ENCODE measurements at regions not wholly inside any gene's neighbourhood (a gene's known extent, or its start where the extent isn't known, plus 50 kb on each side); places are given as distances from the start of the nearest gene placed in this dataset.
"Not testable (repeated sequence)": the region's sequence is repeated elsewhere in the genome, so short reads cannot be mapped to it uniquely, and the experiment has no call there.

DNA sequence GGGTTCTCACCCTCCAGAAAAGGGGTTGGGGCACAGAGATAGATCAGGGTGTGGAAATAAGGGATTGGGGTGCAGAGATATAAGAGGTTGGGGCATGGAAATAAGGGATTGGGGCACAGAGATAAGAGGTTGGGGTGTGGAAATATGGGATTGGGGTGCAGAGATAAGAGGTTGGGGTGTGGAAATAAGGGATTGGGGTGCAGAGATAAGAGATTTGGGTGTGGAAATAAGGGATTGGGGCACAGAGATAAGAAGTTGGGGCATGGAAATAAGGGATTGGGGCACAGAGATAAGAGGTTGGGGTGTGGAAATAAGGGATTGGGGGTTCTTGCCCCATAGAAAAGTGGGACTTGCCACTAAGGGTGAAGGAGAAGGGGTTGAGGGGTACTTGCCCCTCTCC is 204.5 kb upstream of the TRPC7 start:
- not testable (repeated sequence) for DNase-seq (ENCODE audit: extremely low spot score, insufficient read length, low read depth); FAIRE-seq

DNA sequence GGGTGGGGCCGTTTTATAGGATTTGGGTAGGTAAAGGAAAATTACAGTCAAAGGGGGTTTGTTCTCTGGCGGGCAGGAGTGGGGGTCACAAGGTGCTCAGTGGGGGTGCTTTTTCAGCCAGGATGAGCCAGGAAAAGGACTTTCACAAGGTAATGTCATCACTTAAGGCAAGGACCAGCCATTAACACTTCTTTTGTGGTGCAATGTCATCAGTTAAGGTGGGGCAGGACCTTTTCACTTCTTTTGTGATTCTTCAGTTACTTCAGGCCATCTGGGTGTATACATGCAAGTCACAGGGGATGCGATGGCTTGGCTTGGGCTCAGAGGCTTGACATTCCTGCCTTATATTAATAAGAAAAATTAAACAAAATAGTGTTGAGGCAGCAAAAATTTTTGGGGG is 200.1 kb upstream of the TRPC7 start:
- DNase-seq (ENCODE audit: extremely low spot score, insufficient read length, low read depth); FAIRE-seq: not testable (repeated sequence)

DNA sequence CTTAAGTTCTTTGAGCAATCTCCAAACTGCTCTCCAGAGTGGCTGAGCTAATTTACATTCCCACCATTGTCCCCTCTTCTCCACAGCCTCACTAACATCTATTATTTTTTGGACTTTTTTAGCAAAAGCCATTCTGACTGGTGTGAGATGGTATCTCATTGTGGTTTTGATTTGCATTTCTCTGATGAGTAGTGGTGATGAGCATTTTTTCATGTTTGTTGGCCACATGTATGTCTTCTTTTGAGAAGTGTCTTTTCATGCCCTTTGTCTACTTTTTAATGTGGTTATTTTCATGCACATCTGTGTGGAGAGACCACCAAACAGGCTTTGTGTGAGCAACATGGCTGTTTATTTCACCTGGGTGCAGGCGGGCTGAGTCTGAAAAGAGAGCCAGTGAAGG is 199.7 kb upstream of the TRPC7 start:
- FAIRE-seq; DNase-seq (ENCODE audit: extremely low spot score, insufficient read length, low read depth): not testable (repeated sequence)

DNA sequence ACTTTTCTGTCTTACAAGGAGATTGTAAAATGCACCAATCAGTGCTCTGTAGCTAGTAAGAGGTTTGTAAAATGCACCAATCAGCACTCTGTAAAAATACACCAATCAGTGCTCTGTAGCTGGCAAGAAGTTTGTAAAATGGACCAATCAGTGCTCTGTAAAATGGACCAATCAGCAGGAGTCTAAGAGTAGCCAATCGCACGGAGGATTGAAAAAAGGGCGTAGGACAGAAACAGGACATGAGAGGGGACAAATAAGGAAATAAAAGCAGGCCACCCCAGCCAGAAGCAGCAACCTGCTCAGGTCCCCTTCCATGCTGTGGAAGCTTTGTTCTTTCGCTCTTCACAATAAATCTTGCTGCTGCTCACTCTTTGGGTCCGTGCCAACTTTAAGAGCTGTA is 199.1 kb upstream of the TRPC7 start:
- FAIRE-seq; DNase-seq (ENCODE audit: extremely low spot score, insufficient read length, low read depth): not testable (repeated sequence)

DNA sequence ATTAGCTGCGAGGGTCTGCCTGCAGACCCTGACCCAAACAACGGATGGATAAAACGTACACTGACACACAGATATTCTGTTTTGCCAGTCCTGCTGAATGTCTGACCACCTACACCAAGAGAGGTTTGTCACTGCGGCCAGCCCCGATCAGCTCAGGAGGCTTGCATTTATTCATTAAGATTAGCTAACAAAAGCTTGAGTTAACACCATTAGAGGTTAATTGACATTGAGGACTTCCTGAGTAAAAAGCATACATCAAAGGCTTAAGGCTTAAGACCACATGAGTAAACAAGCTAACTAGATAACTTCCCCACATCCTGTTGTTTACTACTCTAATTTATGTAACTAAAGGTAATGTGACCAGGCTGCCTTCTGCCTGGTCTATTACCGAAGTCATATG is 198.1 kb upstream of the TRPC7 start:
- FAIRE-seq = no peak
- no peak for DNase-seq (ENCODE audit: extremely low spot score, insufficient read length, low read depth)

DNA sequence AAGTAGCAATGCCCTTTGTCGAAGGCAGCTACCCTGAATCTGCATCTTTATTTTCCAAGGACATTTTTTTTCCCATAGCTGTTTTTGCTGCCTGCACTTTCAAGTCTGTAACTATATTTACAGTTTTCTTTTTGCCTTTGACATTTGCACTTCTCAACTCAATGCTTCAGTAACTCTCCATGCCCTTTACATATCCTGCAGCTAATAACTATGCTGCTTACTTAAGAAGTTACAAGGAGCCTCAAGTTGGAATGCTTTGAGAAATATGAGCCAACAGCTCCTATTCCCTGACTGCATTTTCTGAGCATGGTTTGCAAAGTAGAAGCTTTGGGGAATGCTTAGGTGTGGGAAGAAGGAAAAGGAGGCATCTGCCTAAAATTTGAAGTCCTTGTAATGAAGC is 194.8 kb upstream of the TRPC7 start:
- DNase-seq (ENCODE audit: extremely low spot score, insufficient read length, low read depth) (no peak), FAIRE-seq (no peak)

DNA sequence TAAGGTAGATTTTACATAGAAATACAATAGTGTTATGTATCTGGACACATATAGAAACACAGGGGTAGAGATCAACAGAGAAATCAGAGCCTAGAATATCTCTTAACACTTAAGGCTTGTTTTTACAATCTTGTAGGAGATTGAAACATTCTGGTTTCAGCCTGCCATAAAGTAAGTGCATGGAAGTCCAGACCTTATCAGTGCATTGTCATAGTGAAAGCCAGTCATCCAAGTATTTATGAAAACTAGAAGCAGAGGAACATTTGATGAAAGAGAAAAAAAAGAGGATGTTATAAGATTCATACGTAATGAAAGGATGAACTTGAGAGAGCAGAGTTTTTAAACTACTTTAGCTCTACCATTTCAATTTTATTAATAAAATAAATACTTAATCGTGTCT is 194.3 kb upstream of the TRPC7 start:
- FAIRE-seq (no peak), DNase-seq (ENCODE audit: extremely low spot score, insufficient read length, low read depth) (no peak)

DNA sequence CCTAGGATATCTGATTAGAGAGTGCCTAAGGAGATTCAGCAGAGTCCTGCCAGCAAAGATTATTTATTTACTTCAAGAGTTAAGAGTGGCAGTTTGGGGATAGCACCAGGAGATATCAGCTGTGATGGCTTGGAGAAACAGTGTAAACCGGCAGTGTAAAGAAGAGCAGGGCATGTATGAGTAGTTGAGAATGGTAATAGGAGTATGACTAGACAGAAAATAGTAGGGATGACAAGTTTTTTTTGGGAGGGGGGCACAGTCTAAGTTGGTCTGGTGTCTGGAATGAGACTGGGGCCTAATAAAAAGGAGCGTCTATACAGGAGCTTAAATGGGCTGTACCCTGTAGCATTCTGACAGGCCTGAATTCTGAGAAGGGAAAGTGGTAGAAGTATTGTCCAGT is 181.8 kb upstream of the TRPC7 start:
- FAIRE-seq; DNase-seq (ENCODE audit: extremely low spot score, insufficient read length, low read depth): not testable (repeated sequence)

DNA sequence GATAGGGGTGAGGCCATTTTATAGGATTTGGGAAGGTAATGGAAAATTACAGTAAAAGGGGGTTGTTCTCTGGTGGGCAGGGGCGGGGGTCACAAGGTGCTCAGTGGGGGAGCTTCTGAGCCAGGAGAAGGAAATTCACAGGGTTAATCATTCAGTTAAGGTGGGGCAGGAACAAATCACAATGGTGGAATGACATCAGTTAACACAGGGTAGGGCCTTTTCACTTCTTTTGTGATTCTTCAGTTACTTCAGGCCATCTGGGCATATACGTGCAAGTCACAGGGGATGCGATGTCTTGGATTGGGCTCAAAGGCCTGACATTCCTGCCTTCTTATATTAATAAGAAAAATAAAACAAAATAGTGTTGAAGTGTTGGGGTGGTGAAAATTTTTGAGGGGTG is 181.1 kb upstream of the TRPC7 start:
- FAIRE-seq = not testable (repeated sequence)

DNA sequence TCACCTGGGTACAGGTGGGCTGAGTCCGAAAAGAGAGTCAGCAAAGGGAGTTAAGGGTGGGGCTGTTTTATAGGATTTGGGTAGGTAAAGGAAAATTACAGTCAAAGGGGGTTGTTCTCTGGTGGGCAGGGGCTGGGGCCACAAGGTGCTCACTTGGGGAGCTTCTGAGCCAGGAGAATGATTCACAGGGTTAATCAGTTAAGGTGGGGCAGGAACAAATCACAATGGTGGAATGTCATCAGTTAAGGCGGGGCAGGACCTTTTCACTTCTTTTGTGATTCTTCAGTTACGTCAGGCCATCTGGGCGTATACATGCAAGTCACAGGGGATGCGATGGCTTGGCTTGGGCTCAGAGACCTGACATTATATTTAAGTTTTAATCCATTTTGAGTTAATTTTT is 179.7 kb upstream of the TRPC7 start:
- not testable (repeated sequence) for DNase-seq (ENCODE audit: extremely low spot score, insufficient read length, low read depth); FAIRE-seq

More for the DNA sequence above, 181.1 kb upstream of the TRPC7 start:
- not testable (repeated sequence) for DNase-seq (ENCODE audit: extremely low spot score, insufficient read length, low read depth)

DNA sequence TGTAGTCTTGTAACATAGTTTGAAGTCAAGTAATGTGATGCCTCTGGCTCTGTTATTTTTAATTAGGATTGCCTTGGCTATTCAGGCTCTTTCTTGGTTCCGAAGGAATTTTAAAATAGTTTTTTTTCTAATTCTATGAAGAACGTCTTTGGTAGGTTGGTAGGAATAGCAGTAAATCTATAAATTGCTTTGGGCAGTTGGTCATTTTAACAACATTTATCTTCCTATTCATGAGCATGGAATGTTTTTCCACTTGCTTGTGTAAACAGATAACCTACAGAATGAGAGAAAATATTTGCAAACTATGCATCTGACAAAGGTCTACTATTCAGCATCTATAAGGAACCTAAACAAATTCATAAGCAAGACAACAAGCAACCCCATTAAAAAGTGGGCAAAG is 173.2 kb upstream of the TRPC7 start:
- no peak for FAIRE-seq

DNA sequence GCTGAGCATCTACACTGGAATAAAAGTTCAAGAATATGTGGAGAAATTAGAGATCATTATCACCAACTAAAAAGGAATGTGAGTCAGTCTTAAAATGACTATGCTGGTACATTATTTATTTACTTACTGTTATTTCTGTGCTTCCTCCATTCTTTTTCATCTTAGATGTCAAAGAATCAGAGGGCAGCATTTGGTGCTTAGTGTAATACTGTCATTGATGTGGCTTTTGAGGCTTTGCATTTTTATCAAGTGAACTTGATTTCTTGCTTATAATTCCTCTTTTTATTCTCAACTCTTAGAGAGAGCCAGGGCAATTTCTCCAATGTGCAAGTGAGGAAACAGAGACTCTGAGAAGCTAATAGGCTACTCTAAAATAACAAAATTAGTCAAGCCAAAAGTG is 163.7 kb upstream of the TRPC7 start:
- FAIRE-seq = no peak
- no peak for DNase-seq (ENCODE audit: extremely low spot score, insufficient read length, low read depth)

More for the DNA sequence above, 173.2 kb upstream of the TRPC7 start:
- DNase-seq (ENCODE audit: extremely low spot score, insufficient read length, low read depth) = no peak

DNA sequence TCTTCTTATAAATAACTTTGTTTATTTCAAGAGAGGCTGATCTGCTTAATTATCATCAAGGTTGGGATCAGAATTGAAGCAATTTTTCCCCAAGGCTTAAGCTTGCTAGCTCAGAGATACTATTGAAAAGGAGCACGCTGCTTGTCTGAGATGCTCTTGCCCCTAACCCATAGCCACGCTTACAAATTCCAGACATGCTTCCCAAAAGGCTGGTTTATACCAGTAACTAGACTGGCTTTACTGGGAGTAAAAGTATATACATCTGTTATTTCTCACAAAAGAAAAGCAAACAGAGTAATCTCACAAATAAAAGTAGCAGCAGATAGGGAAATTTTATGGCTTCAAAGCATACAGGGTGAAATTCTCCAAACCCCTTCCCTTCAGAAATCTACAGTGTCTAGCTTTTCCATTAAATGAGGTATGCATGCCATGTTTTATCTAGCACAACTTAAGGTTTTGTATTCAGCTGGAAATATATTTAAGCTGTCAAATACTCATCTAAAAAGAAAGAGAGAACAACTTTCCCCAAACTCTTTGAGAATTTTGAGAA is 163.2 kb upstream of the TRPC7 start:
- DNase-seq (ENCODE audit: extremely low spot score, insufficient read length, low read depth) (no peak), FAIRE-seq (no peak)

DNA sequence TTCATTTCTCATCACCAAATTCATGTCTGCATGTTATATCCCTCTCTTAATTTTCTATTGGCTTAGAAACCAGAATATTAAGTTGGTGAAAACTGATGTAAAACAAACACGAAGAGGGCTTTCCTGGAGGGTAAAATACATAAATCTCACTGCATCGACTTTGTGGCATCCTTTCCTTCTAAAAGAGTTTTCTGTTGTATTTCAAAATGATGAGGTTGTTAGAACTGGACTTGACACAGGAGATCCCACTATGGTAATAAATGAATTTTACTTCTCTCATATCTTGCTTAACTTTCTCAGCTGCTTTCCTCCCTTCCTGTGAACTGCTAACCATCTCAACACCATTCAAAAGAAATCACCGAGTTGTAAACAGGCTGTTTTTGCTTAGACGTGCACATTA is 162.0 kb upstream of the TRPC7 start:
- FAIRE-seq (no peak), DNase-seq (ENCODE audit: extremely low spot score, insufficient read length, low read depth) (no peak)

DNA sequence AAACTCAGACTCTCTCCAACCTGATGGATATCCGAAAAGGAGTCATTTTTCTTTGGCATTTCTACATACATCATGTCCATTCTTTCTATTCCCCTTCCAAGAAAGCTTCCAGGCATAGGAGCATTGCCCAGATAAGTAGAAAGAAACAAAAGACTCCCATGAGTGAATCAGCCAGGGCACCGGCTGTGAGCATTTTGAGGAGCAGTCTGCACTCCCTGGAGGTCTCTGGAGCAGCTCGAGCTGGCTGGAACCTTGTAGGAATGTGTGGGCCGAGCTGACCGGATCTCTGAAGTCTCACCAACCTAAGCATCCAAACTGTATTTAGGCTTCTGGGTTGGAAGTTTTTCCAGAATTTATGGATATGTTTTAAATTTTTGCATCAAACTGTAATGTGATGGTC is 161.4 kb upstream of the TRPC7 start:
- no peak for FAIRE-seq

DNA sequence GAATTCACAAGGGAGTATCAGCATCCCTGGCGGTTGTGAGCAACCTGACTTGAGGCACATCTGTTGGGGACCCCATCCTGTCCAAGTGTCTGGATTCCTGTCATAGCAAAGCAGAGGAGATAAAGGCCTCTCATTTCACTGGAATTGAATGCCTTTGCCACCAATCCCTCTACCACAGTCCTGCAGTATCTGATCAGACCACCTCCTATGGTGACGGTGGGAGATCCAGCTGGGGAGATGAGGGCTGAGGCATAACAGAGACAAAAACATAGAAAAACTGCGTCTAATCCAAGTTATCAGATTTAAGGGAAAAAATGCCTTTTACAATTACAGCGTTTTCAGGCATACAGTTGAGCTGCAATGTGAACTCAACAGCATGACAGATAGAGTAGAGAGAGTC is 160.7 kb upstream of the TRPC7 start:
- DNase-seq (ENCODE audit: extremely low spot score, insufficient read length, low read depth) (no peak), FAIRE-seq (no peak)

More for the DNA sequence above, 161.4 kb upstream of the TRPC7 start:
- no peak for DNase-seq (ENCODE audit: extremely low spot score, insufficient read length, low read depth)

DNA sequence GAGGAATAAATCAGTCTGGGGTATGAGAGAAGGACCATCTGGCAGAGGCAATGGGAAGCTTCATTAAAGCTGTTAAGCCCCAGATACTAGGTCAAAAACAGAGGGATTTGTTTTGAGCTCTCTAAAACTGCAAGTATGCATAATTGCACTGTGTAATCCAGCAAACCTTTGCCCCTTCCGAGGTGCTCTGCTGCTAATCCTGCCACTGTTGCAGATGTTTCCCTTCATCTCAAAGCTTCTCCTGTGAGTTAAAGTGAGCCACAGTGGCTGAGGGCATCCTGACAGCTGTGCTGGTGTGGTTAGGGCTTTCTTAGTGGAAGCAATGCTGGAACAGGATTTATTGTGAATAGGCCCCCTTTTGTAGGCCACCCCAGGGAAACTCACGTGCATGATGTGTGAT is 160.3 kb upstream of the TRPC7 start:
- no peak for FAIRE-seq
- no peak for DNase-seq (ENCODE audit: extremely low spot score, insufficient read length, low read depth)

DNA sequence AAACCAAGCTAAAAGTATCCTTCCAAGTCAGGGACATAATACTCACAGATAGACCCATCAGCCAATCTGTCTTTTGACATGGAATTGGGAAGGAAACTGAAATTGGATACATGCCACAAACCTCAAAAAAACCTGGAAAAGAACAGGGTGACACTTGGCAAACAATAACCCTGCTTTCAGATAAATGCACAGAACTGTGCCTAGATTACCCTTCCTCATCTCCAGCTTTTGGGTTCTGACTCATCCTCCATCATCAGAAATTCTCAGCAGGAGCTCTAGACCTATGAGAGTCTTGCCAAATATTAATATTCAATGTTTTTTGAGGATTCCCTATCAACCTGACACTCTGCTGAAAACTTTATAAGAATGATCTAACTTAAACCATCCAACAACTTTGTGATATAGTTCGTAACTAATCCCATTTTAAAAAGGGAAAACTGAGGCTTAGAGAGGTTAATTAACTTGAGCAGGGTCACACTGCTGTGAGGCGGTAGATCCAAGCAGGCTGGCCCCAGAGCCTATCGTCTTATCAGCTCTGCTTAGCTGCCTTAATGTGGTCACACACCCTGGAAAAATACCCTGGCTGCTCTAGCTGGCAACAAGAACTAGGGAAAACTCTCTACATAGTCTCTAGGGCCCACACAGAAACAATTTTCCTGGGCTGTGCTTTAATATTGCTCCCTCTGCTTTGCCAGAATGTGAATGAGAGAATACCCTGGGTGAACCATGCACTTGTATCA is 157.0 kb upstream of the TRPC7 start:
- no peak for FAIRE-seq

DNA sequence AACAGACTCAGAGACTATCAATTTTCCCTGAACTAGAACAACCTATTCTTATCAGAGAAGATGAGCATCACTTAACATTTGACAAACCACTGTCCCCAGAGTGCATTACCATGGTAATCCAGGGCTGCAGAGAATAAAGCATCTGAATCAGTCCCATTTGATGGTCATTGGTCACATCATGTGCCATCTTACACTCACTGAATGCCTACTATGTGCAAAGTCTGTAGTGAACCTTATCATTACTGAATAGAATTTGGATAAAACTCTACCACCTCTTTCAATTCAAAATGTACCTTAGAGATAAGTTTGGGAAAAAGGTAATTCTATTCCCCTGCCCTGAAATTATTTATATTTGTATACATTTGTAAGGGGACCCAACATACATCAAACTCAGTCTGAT is 156.4 kb upstream of the TRPC7 start:
- FAIRE-seq (no peak), DNase-seq (ENCODE audit: extremely low spot score, insufficient read length, low read depth) (no peak)

More for the DNA sequence above, 157.0 kb upstream of the TRPC7 start:
- no peak for DNase-seq (ENCODE audit: extremely low spot score, insufficient read length, low read depth)

DNA sequence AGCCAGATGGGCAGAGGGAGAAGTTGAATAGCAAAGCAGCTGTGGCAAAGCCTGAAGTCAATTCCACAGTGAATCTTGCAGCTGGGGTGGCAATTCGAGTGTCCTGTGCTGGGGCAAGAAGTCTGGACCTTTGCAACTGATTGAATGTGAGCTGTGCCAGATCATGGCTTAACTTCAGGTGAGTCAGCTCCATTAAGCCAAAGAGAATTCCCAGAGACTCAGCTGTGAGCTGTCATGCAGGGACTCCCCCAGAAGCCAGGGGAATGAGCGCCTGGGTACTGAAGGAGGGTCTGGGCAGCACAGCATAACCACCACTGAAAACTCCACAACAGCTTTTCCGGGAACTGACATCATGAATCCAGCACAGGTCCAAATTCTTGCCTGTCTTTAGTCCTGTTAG is 153.5 kb upstream of the TRPC7 start:
- no peak for DNase-seq (ENCODE audit: extremely low spot score, insufficient read length, low read depth)
- no peak for FAIRE-seq

DNA sequence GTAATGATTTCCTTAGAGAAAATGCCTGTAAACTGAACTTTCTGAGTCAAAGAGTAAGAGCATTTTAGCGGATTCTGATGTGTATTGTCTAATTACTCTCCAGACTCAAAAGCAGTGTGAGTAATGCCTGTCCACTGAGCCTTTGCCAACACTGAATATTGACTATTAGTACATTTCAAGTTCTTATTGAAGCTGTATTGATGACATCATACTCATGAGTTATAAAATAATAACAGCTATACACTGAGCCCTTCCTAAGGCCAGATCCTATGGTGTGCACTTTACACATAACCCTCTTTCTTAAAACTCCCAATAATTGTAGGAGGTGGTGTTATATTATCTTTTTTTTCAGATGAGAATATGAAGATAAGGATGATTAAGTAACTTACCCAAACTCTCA is 152.8 kb upstream of the TRPC7 start:
- no peak for FAIRE-seq

DNA sequence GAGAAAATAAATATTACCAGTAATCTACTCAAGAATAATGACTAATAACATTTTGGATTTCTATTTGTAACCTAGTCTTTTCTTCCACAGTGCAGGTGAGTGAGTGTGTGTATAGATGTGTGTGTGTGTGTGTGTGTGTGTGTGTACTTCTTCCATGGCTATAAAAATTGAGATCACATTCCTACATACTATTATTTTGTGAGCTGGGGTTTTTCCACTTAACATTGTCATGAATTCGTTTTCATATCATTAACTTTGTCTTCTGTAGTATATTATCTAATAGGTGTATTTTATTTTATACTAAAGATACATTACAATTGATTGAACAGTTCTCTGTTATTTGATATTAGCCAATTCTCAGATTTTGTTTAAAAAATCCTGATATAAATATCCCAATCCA is 152.4 kb upstream of the TRPC7 start:
- FAIRE-seq (no peak), DNase-seq (ENCODE audit: extremely low spot score, insufficient read length, low read depth) (no peak)

More for the DNA sequence above, 152.8 kb upstream of the TRPC7 start:
- DNase-seq (ENCODE audit: extremely low spot score, insufficient read length, low read depth) = no peak
